HepG2 (cell line): ENCODE measurements at regions not wholly inside any gene's neighbourhood (a gene's known extent, or its start where the extent isn't known, plus 50 kb on each side); places are given as distances from the start of the nearest gene placed in this dataset.

Experiments used
- ATAC-seq: fragments of 200-7000 bp; cut with Tn5 transposase; 3 replicates; pipeline ENCODE4 v1.9.1; 2020; ENCODE audit warnings: mild to moderate bottlenecking, moderate library complexity
- BruUV-seq: library from RNA; stranded (reverse); fragments of 400-500 nt; replicated peaks from 2 replicates; lab custom pipeline; 2021; lab: Mats Ljungman, UMichigan
- CTCF ChIA-PET: fragments of 300-600 bp; formaldehyde crosslinking; extraction: SDS; loops from one replicate; lab custom pipeline; 2021; ENCODE audit warnings: low total read pairs, inconsistent platforms, low intra/inter-chr PET ratio; lab: Yijun Ruan, JAX
- POLR2A ChIA-PET: fragments of 350-600 bp; sonication (Branson Sonifier 250); formaldehyde crosslinking; loops from one replicate; lab custom pipeline; 2020; ENCODE audit warnings: antibody characterized with exemption, inconsistent platforms; lab: Yijun Ruan, JAX
- DNase-seq: peaks from one replicate; pipeline ENCODE4 v3.0.0-alpha.2; 2015; ENCODE audit warnings: low spot score
- FAIRE-seq: peaks from 3 replicates; lab custom pipeline; 2011; peaks lifted over from hg19 to GRCh38; lab: Jason Lieb, UNC
- H2AFZ ChIP-seq: one replicate; pipeline ENCODE4 v1.6.1; 2011; ENCODE audit warnings: low read length, inconsistent platforms
- H3K27ac ChIP-seq: fragments of 300-600 bp; 3 replicates; pipeline ENCODE4 v1.8.0; 2011; ENCODE audit warnings: mixed run types, mild to moderate bottlenecking, mixed read lengths, low read length, inconsistent platforms; ENCODE audit not compliant: insufficient read depth; ENCODE audit errors: extremely low read length
- H3K27me3 ChIP-seq, 2 experiments: fragments of 200-600 bp in 1 of 2; 2 replicates in 1 of 2; 3 replicates in 1 of 2; pipeline versions ENCODE4 v1.6.0 to v1.8.0; 2011; ENCODE audit warnings: low read length in 2 of 2, mild to moderate bottlenecking in 2 of 2, moderate library complexity in 2 of 2, inconsistent platforms in 1 of 2; ENCODE audit not compliant: insufficient read depth in 2 of 2, control insufficient read depth in 1 of 2
- H3K36me3 ChIP-seq, 2 experiments: fragments of 200-600 bp in 1 of 2; replicated peaks in 1 of 2; 2 replicates in 1 of 2; 3 replicates in 1 of 2; pipeline versions ENCODE4 v1.5.1 to v1.8.0; 2011; ENCODE audit warnings: low read length in 2 of 2, inconsistent platforms in 1 of 2; ENCODE audit not compliant: insufficient read depth in 2 of 2, control insufficient read depth in 1 of 2
- H3K4me1 ChIP-seq: 2 replicates; pipeline ENCODE4 v1.5.1; 2012; ENCODE audit warnings: low read length, inconsistent platforms; ENCODE audit not compliant: insufficient read depth
- H3K4me2 ChIP-seq: 2 replicates; pipeline ENCODE4 v1.6.0; 2011; ENCODE audit warnings: low read depth, low read length, inconsistent platforms
- H3K4me3 ChIP-seq, 3 experiments: fragments of 200-600 bp in 1 of 3; sonication (generic), shearing (Covaris generic) in 1 of 3; replicated peaks in 1 of 3; 2 replicates each; pipeline ENCODE4 v1.5.1; 2011 to 2016; ENCODE audit warnings: low read length in 3 of 3, inconsistent platforms in 2 of 3, low read depth in 2 of 3, mild to moderate bottlenecking in 2 of 3, control low read depth in 1 of 3, mixed read lengths in 1 of 3; ENCODE audit not compliant: insufficient read depth in 1 of 3
- H3K79me2 ChIP-seq: one replicate; pipeline ENCODE4 v1.6.1; 2011; ENCODE audit warnings: low read length, inconsistent platforms; ENCODE audit not compliant: insufficient read depth
- H3K9ac ChIP-seq: 2 replicates; pipeline ENCODE4 v1.6.0; 2011; ENCODE audit warnings: mild to moderate bottlenecking, low read depth, low read length, inconsistent platforms; ENCODE audit not compliant: insufficient read depth
- H3K9me3 ChIP-seq: 2 replicates; pipeline ENCODE4 v1.5.1; 2012; ENCODE audit warnings: mild to moderate bottlenecking, low read length
- H4K20me1 ChIP-seq: 2 replicates; pipeline ENCODE4 v1.6.0; 2011; ENCODE audit warnings: inconsistent platforms, mild to moderate bottlenecking, low read length, moderate library complexity; ENCODE audit not compliant: insufficient read depth
- GLI4 ChIP-seq: sonication (generic); formaldehyde crosslinking; IDR thresholded peaks from 2 replicates; pipeline ENCODE4 v1.5.1; 2020; ENCODE audit warnings: missing genetic modification reagents, mild to moderate bottlenecking, moderate library complexity, borderline replicate concordance
- KAT2B ChIP-seq: fragments of 150-350 bp; IDR thresholded peaks from 2 replicates; pipeline ENCODE4 v1.6.1; 2014; ENCODE audit warnings: low read depth, low read length, borderline replicate concordance
- KAT7 ChIP-seq: IDR thresholded peaks from 2 replicates; pipeline ENCODE4 v1.6.1; 2018; ENCODE audit warnings: borderline replicate concordance, missing compliant biosample characterization
- MXI1 ChIP-seq: IDR thresholded peaks from 3 replicates; pipeline ENCODE4 v1.6.1; 2012; ENCODE audit warnings: low read depth, low read length, inconsistent platforms, borderline replicate concordance
- NFE2L1 ChIP-seq: sonication (generic); formaldehyde crosslinking; IDR thresholded peaks from 2 replicates; pipeline ENCODE4 v1.4.0; 2020; ENCODE audit warnings: missing genetic modification reagents, mild to moderate bottlenecking, borderline replicate concordance
- NR0B2 ChIP-seq: sonication (generic); formaldehyde crosslinking; IDR thresholded peaks from 2 replicates; pipeline ENCODE4 v1.4.0; 2020; ENCODE audit warnings: mild to moderate bottlenecking, missing genetic modification reagents
- SNAPC5 ChIP-seq: sonication (generic); formaldehyde crosslinking; IDR thresholded peaks from 2 replicates; pipeline ENCODE4 v1.8.1; 2023; ENCODE audit warnings: mild to moderate bottlenecking, missing genetic modification reagents, borderline replicate concordance
- SP2 ChIP-seq: sonication (generic); formaldehyde crosslinking; IDR thresholded peaks from 2 replicates; pipeline ENCODE4 v1.5.1; 2020; ENCODE audit warnings: mild to moderate bottlenecking, missing genetic modification reagents
- SRSF1 ChIP-seq: fragments of 200-400 bp; formaldehyde crosslinking; optimal IDR thresholded peaks from 2 replicates; pipeline ENCODE3; 2017; ENCODE audit warnings: mild to moderate bottlenecking, low read depth, low read length, moderate library complexity
- ZNF350 ChIP-seq: sonication (generic); formaldehyde crosslinking; IDR thresholded peaks from 2 replicates; pipeline ENCODE4 v1.4.0; 2020; ENCODE audit warnings: mild to moderate bottlenecking, low read depth, missing genetic modification reagents, borderline replicate concordance
- ZNF570 ChIP-seq: sonication (generic); formaldehyde crosslinking; IDR thresholded peaks from 2 replicates; pipeline ENCODE4 v1.4.0; 2020; ENCODE audit warnings: mild to moderate bottlenecking, missing genetic modification reagents, borderline replicate concordance
- ZNF672 ChIP-seq: sonication (generic); formaldehyde crosslinking; IDR thresholded peaks from 2 replicates; pipeline ENCODE4 v1.8.1; 2022; ENCODE audit warnings: missing genetic modification reagents
- ZNF678 ChIP-seq: sonication (generic); formaldehyde crosslinking; IDR thresholded peaks from 2 replicates; pipeline ENCODE4 v1.4.0; 2020; ENCODE audit warnings: mild to moderate bottlenecking, missing genetic modification reagents
- WGBS: methylation state at CpG from one replicate; pipeline ENCODE4 v1.1.6; 2017; ENCODE audit warnings: low lambda C conversion rate; 5-methylcytosine and 5-hydroxymethylcytosine counted together
- in situ Hi-C: cut with HindIII; loops from 2 replicates; pipeline ENCODE4 v1.10.0; 2017; ENCODE audit warnings: low pct_unique_long_range_greater_than_20kb; ENCODE audit not compliant: extremely low pct_ligation_motif_present
- intact Hi-C: fragments of 100-400 bp; cut with micrococcal nuclease; formaldehyde crosslinking; loops from one replicate; pipeline ENCODE4 v1.10.0; 2022; ENCODE audit not compliant: unreplicated experiment
- TF ChIP-seq, protein P1 (sequence below): sonication (generic); formaldehyde crosslinking; IDR thresholded peaks from 2 replicates; pipeline ENCODE4 v1.9.0; 2022; ENCODE audit warnings: missing genetic modification reagents, mild to moderate bottlenecking, borderline replicate concordance

DNA sequence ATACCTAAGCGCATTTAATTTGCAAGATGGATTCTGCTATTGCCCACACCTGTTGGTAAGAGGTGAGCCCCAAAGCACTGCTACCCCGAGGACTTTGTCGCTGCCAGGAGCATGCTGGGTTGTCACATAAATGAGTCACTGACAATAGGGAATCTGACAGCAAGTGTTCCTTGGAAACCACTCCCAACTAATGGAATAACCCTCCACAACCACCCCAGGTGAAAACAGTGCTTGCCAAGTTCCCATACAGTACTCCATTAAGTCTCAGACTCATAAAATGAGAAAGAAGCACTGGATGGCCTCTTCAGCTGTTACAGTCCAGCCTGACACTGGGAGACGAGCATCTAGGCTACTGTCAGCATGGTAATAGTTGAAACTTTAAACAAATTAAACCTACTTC, 108.6 kb downstream of the EFNB2 start:
- no TSS peak for BruUV-seq
- intact Hi-C loops, result no loop called here
- Histone ChIP-seq H2AFZ (no peak overlapping the region), H3K9me3 (no peaks in the 10 kb centered on the region), H4K20me1 (no peaks in the 10 kb centered on the region), H3K79me2 (no peaks in the 10 kb centered on the region), H3K4me3 (no peak overlapping the region), H3K27ac (no peak overlapping the region), H3K9ac (no peak overlapping the region), H3K4me2 (no peak overlapping the region), H3K27me3 (no peaks in the 10 kb centered on the region; a peak in 1 of 5 replicates), H3K4me1 (no peaks in the 10 kb centered on the region), H3K36me3 (no peaks in the 10 kb centered on the region)
- no peak for TF ChIP-seq NR0B2 (CRISPR knock-in tag)
- TF ChIP-seq NFE2L1 (CRISPR knock-in tag), result no peak
- TF ChIP-seq ZNF570 (CRISPR knock-in tag), result no peak
- TF ChIP-seq SRSF1, result no peak
- TF ChIP-seq, protein P1, sequence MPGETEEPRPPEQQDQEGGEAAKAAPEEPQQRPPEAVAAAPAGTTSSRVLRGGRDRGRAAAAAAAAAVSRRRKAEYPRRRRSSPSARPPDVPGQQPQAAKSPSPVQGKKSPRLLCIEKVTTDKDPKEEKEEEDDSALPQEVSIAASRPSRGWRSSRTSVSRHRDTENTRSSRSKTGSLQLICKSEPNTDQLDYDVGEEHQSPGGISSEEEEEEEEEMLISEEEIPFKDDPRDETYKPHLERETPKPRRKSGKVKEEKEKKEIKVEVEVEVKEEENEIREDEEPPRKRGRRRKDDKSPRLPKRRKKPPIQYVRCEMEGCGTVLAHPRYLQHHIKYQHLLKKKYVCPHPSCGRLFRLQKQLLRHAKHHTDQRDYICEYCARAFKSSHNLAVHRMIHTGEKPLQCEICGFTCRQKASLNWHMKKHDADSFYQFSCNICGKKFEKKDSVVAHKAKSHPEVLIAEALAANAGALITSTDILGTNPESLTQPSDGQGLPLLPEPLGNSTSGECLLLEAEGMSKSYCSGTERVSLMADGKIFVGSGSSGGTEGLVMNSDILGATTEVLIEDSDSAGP (CRISPR knock-in tag), result no peak
- TF ChIP-seq KAT2B, result no peak
- TF ChIP-seq ZNF672, result no peak
- TF ChIP-seq ZNF350, result no peak
- TF ChIP-seq SP2 (CRISPR knock-in tag), result no peak
- no peak for TF ChIP-seq GLI4 (CRISPR knock-in tag)
- no peak for TF ChIP-seq SNAPC5 (CRISPR knock-in tag)
- no peak for TF ChIP-seq KAT7 (CRISPR knock-in tag)
- no peak for TF ChIP-seq MXI1
- no peak for TF ChIP-seq ZNF678 (CRISPR knock-in tag)
- DNase-seq (no peak), FAIRE-seq (no peak), ATAC-seq (no peak)
- ChIA-PET POLR2A (no interaction called here), CTCF (no interaction called here)
- in situ Hi-C loops, result no loop called here
- 32% methylated on average over 4 of the region's 4 CpGs for WGBS
